ENCODE measurements at regions not wholly inside any gene's neighbourhood (a gene's known extent, or its start where the extent isn't known, plus 50 kb on each side); places are given as distances from the start of the nearest gene placed in this dataset.

GRCh38 chr2:240349133-240350005, 86.1 kb upstream of the GPC1 start:
- H3K9me3 Mint-ChIP-seq = peaks cover 6 to 29% (median 27%) of the 10 kb centered on the region in 7 donors
- no peaks in the 10 kb centered on the region for H3K4me1 Mint-ChIP-seq
- H3K36me3 ChIP-seq (replicated peaks in 1 of 2; ENCODE audit: control insufficient read depth in 1 of 2, insufficient read depth in 2 of 2, low read length in 2 of 2) = no peaks in the 10 kb centered on the region
- H4K20me1 ChIP-seq (ENCODE audit: insufficient read depth, low read length) = no peaks in the 10 kb centered on the region
- DNase-seq = no peak
- TF ChIP-seq, protein P1, sequence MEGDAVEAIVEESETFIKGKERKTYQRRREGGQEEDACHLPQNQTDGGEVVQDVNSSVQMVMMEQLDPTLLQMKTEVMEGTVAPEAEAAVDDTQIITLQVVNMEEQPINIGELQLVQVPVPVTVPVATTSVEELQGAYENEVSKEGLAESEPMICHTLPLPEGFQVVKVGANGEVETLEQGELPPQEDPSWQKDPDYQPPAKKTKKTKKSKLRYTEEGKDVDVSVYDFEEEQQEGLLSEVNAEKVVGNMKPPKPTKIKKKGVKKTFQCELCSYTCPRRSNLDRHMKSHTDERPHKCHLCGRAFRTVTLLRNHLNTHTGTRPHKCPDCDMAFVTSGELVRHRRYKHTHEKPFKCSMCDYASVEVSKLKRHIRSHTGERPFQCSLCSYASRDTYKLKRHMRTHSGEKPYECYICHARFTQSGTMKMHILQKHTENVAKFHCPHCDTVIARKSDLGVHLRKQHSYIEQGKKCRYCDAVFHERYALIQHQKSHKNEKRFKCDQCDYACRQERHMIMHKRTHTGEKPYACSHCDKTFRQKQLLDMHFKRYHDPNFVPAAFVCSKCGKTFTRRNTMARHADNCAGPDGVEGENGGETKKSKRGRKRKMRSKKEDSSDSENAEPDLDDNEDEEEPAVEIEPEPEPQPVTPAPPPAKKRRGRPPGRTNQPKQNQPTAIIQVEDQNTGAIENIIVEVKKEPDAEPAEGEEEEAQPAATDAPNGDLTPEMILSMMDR (IDR thresholded peaks at IDR 0.05) = no peak
- no peak overlapping the region for H3K4me2 ChIP-seq (replicated peaks; ENCODE audit: extremely low read depth, low read length, poor library complexity, severe bottlenecking)
- H2AFZ ChIP-seq (ENCODE audit: insufficient read depth, low read depth, low read length, poor library complexity, severe bottlenecking) = no peak overlapping the region
- peaks cover 0 to 3% (median 3%) of the 10 kb centered on the region in 3 donors for H3K27me3 Mint-ChIP-seq (ENCODE audit: low read depth in 3 of 3)
- H3K4me3 ChIP-seq (replicated peaks in 1 of 3; ENCODE audit: low read depth in 2 of 3, low read length in 3 of 3) = no peak overlapping the region
- H3K4me1 ChIP-seq (ENCODE audit: control insufficient read depth in 1 of 2, insufficient read depth in 2 of 2, low read length in 2 of 2) = no peaks in the 10 kb centered on the region
- H3K27me3 ChIP-seq (ENCODE audit: control insufficient read depth in 2 of 2, insufficient read depth in 2 of 2, low read length in 2 of 2) = no peaks in the 10 kb centered on the region
- no peak overlapping the region for H3K27ac Mint-ChIP-seq
- no peak overlapping the region for H3K4me3 Mint-ChIP-seq
- H3K9ac ChIP-seq (ENCODE audit: insufficient read depth, low read length, poor library complexity, severe bottlenecking) = no peak overlapping the region
- peaks cover 21 to 36% of the 10 kb centered on the region in 2 donors for H3K9me3 ChIP-seq (replicated peaks in 1 of 2; ENCODE audit: control insufficient read depth in 1 of 2, insufficient read depth in 1 of 2, low read length in 2 of 2)
- H3K27ac ChIP-seq (ENCODE audit: low read depth in 1 of 2, low read length in 2 of 2) = no peak overlapping the region
- H3K79me2 ChIP-seq (ENCODE audit: insufficient read depth, low read length) = no peaks in the 10 kb centered on the region
- H3K36me3 Mint-ChIP-seq = no peaks in the 10 kb centered on the region
- 87% methylated on average over 11 of the region's 29 CpGs for WGBS (ENCODE audit: insufficient coverage)
- intact Hi-C loops (cut with micrococcal nuclease) = no loop called here

GRCh38 chr2:240350006-240350355, 85.5 kb upstream of the GPC1 start:
- Mint-ChIP-seq H3K4me1 (no peaks in the 10 kb centered on the region), H3K27me3 (ENCODE audit: low read depth in 3 of 3) (peaks cover 0 to 3% (median 3%) of the 10 kb centered on the region in 3 donors), H3K9me3 (peaks cover 6 to 25% (median 22%) of the 10 kb centered on the region in 7 donors), H3K36me3 (no peaks in the 10 kb centered on the region), H3K4me3 (no peak overlapping the region), H3K27ac (no peak overlapping the region)
- Histone ChIP-seq H3K27me3 (ENCODE audit: control insufficient read depth in 2 of 2, insufficient read depth in 2 of 2, low read length in 2 of 2) (no peaks in the 10 kb centered on the region), H3K9ac (ENCODE audit: insufficient read depth, low read length, poor library complexity, severe bottlenecking) (no peak overlapping the region), H4K20me1 (ENCODE audit: insufficient read depth, low read length) (no peaks in the 10 kb centered on the region), H3K36me3 (replicated peaks in 1 of 2; ENCODE audit: control insufficient read depth in 1 of 2, insufficient read depth in 2 of 2, low read length in 2 of 2) (no peaks in the 10 kb centered on the region), H3K4me3 (replicated peaks in 1 of 3; ENCODE audit: low read depth in 2 of 3, low read length in 3 of 3) (no peak overlapping the region), H3K4me1 (ENCODE audit: control insufficient read depth in 1 of 2, insufficient read depth in 2 of 2, low read length in 2 of 2) (no peaks in the 10 kb centered on the region), H3K27ac (ENCODE audit: low read depth in 1 of 2, low read length in 2 of 2) (no peak overlapping the region), H3K4me2 (replicated peaks; ENCODE audit: extremely low read depth, low read length, poor library complexity, severe bottlenecking) (no peak overlapping the region), H3K79me2 (ENCODE audit: insufficient read depth, low read length) (no peaks in the 10 kb centered on the region), H3K9me3 (replicated peaks in 1 of 2; ENCODE audit: control insufficient read depth in 1 of 2, insufficient read depth in 1 of 2, low read length in 2 of 2) (peaks cover 15 to 31% of the 10 kb centered on the region in 2 donors), H2AFZ (ENCODE audit: insufficient read depth, low read depth, low read length, poor library complexity, severe bottlenecking) (no peak overlapping the region)
- intact Hi-C loops (cut with micrococcal nuclease) = no loop called here
- DNase-seq = no peak
- TF ChIP-seq, protein P1 (IDR thresholded peaks at IDR 0.05) = no peak
- WGBS (ENCODE audit: insufficient coverage) = no CpG with 5 or more reads among the region's 8 CpGs

Data from CD14-positive monocyte (primary cell).